ENCODE measurements at regions not wholly inside any gene's neighbourhood (a gene's known extent, or its start where the extent isn't known, plus 50 kb on each side); places are given as distances from the start of the nearest gene placed in this dataset.

DNA sequence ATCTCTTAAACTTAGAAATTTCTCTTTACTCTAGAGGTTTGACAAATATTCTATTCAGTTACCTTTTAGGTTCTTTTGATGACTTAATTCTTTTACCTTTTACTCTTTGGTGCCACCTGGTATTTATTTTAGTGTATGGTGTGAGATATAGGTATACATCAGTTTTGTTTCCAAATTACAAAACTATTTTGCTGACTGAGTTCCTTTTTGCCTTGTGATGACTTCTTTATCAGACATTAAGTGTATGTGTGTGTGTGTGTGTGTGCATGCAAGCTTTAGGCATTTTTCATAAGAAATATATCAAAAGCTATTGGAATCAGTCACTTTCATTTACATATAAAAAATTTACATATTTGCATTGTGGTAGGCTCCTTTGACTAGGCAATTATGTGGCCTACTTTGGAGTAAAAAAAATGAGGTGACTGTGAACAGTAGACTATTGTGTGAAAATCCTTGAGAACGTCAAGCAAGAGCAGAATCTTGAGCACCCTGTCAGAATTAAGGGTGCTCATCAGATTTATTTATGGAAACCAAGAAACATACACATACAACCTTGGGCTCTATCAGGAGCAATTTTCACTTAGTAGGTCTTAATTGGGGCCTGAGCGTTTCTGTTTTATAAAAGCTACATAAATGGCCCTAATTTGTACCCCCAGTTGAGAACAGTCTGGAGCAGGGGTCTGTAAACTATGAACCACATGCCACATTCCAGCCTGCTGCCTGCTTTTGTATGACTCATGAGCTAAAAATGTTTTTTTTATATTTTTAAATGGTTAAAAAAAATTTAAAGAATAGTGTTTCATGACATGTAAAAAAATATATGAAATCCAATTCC lies 415.9 kb downstream of the SLC4A3 start:
- TF ChIP-seq, protein P1, sequence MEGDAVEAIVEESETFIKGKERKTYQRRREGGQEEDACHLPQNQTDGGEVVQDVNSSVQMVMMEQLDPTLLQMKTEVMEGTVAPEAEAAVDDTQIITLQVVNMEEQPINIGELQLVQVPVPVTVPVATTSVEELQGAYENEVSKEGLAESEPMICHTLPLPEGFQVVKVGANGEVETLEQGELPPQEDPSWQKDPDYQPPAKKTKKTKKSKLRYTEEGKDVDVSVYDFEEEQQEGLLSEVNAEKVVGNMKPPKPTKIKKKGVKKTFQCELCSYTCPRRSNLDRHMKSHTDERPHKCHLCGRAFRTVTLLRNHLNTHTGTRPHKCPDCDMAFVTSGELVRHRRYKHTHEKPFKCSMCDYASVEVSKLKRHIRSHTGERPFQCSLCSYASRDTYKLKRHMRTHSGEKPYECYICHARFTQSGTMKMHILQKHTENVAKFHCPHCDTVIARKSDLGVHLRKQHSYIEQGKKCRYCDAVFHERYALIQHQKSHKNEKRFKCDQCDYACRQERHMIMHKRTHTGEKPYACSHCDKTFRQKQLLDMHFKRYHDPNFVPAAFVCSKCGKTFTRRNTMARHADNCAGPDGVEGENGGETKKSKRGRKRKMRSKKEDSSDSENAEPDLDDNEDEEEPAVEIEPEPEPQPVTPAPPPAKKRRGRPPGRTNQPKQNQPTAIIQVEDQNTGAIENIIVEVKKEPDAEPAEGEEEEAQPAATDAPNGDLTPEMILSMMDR (IDR thresholded peaks at IDR 0.05; ENCODE audit: low read depth, low read length, missing control alignments), result no peak
- no peak overlapping the region for H3K4me3 ChIP-seq (ENCODE audit: low read depth, low read length)
- DNase-seq (ENCODE audit: low read depth), result no peak

DNA sequence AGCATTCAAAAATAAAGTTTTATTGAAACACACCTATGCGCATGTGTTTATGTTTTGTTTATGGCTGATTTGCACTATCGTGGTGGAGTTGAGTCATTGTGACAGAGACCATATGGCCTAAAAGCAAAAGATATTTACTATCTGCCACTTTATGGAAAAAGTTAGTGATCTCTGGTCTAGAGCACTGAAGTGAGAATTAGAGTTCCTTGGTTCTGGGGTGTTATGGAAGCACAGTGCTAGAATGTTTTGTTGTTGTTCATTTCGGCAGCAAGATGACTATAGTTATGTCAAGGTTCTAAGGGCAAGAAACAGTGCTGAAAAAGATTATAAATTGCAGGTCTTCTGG lies 416.5 kb downstream of the SLC4A3 start:
- TF ChIP-seq, protein P1 (IDR thresholded peaks at IDR 0.05; ENCODE audit: low read depth, low read length, missing control alignments), result no peak
- H3K4me3 ChIP-seq (ENCODE audit: low read depth, low read length), result no peak overlapping the region
- DNase-seq (ENCODE audit: low read depth), result no peak

GRCh38 chr2:220044383-220044782 lies 417.0 kb downstream of the SLC4A3 start:
- H3K4me3 ChIP-seq (ENCODE audit: low read depth, low read length), result no peak overlapping the region
- no peak for DNase-seq (ENCODE audit: low read depth)
- TF ChIP-seq, protein P1 (IDR thresholded peaks at IDR 0.05; ENCODE audit: low read depth, low read length, missing control alignments), result no peak

DNA sequence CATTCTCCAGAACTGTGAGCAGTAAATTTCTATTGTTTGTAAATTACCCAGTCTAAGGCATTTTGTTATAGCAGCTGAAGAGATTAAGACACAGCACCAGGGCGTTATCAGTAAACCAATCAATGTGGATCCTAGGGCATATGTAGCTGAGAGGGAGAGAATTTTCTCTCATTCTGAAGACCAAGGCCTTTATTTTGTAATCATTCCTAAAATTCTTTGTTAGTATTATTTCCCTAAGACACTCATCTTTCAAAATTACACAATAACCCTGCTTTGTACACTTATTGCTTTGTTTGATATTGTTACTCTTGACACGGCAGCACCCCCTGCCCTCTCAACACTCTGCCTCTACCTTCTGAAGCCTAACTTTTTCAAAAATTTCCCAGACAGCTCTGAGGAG lies 419.1 kb downstream of the SLC4A3 start:
- H3K4me3 ChIP-seq (ENCODE audit: low read depth, low read length), result no peak overlapping the region
- DNase-seq (ENCODE audit: low read depth), result no peak
- TF ChIP-seq, protein P1 (IDR thresholded peaks at IDR 0.05; ENCODE audit: low read depth, low read length, missing control alignments), result no peak

DNA sequence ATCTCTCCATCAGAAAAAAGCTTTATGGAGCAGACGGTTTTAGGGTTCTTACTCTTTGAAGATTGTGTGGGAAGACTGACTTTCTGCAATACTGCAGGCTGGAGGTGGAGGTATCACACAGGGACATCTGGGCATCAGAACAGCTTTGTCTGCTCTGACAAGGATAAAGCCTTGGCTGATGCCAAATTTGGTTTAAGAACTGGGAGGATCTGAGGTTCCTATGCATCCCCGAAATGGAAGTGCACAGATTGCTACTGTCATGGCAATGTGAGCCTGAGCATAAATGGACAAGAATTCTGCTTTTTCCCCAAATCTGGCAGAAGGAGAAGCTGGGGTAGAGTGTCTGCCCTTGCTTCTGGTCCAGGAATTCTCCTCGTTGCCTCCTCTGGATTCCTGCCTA lies 424.3 kb downstream of the SLC4A3 start:
- H3K4me3 ChIP-seq (ENCODE audit: low read depth, low read length), result no peak overlapping the region
- TF ChIP-seq, protein P1 (IDR thresholded peaks at IDR 0.05; ENCODE audit: low read depth, low read length, missing control alignments), result no peak
- no peak for DNase-seq (ENCODE audit: low read depth)

DNA sequence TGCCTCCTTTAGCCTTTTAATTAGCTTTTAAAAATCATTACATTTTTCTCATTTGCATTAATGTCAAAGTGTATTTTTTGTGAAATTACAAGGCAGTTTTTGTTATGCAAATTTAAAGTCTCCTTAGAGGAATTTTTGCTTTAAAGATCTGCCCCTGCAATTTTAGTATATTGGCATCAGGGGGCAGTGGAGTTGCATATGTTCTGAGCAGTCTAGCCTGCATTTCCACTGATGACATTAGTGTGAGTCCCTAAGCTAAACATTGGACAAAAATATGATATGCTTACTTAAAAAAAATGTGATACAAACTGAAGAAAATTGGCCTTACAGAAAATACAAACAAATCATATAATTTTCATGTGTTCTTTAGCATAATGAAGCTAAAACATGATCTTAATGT lies 426.5 kb downstream of the SLC4A3 start:
- no peak for DNase-seq (ENCODE audit: low read depth)
- no peak overlapping the region for H3K4me3 ChIP-seq (ENCODE audit: low read depth, low read length)
- TF ChIP-seq, protein P1 (IDR thresholded peaks at IDR 0.05; ENCODE audit: low read depth, low read length, missing control alignments), result peak; percentile 9

DNA sequence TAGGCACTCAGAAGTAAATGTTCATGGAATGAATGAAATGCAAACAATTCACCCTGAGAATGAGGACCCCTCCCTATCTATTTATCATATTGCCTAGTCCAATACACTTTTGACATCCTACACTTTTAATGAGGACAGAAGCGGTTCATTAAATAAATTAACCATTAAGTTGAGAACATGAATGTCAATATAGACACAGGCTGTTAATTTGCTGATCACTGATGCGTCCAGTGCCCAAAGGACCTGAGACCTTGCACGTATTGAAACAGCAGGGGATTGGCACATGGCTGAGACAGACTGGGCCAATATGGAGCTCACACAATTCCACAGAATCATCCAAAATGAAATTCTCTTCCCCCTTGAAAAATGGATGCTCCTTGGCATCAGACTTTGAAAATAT lies 430.0 kb downstream of the SLC4A3 start:
- H3K4me3 ChIP-seq (ENCODE audit: low read depth, low read length), result no peak overlapping the region
- TF ChIP-seq, protein P1 (IDR thresholded peaks at IDR 0.05; ENCODE audit: low read depth, low read length, missing control alignments), result no peak
- DNase-seq (ENCODE audit: low read depth), result no peak
